HG03095 (cell line): ENCODE measurements at regions not wholly inside any gene's neighbourhood (a gene's known extent, or its start where the extent isn't known, plus 50 kb on each side); places are given as distances from the start of the nearest gene placed in this dataset.

ENCODE experiments used
- ATAC-seq: cut with Tn5 transposase; IDR thresholded peaks from one replicate; pipeline ENCODE4 v1.9.1; 2021; ENCODE audit warnings: moderate library complexity; ENCODE audit not compliant: unreplicated experiment

DNA sequence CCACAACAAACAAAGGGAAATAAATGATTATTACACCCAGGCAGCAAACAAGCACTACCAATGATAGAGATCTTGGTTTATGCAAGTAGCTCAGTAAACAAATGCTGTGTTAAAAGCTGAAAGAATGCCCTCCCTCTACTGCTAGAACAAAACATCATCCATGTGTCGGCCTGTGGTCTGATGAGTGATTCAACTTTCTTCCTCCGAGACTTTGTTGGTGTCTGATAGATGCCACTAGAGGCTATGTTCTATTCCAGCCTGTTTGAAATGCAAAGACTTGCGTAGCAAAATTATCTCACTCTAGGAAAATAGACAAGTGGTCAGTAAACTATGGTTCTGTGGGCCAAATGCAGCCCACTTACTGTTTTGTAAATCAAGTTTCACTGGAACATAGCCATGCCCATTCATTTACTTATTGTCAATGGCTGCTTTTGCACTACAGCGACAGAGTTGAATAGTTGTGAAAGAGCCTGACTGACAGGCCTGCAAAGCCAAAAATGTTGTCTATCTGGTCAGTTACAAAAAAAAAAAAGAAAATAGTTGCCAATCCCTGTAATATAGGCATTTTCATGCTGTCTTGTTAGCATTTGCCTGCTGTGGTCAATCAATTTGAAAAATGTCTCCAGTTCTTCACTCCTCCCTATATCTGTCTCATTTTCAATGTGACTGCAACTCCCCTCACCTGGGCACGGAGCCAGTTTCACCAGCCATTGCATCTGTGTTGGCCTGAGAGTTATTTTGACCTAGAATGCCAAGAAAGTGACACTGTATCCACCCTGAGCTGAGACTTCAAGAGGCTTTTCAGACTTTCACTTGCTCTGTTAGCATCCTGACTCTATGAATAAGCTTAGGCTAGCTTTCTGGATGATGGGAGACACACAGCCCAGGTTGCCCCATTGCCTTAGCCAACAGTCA is 544.6 kb upstream of the BTBD3 start:
- ATAC-seq = no peak

DNA sequence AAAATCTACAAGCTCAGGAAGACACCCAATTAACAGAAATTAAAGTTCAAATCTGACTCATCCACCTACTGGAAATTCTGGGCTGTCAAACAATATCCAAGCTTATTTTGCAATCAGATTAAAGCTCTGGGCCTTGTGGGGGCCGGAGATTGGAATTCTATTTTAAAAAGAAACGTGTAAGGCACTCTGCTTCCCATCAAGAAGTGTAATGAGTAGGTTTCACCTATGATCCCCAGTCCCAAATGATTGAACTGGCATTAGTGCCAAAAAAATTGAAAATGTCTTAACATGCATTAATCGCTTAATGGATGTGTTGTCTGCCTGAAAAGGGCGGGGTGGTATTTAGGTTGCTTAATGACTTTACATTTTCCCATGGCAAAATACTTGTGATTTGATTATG is 542.4 kb upstream of the BTBD3 start:
- no peak for ATAC-seq

- no peak for ATAC-seq
Measured at GRCh38 chr20:11375966-11376365, 541.7 kb upstream of the BTBD3 start.

- no peak for ATAC-seq
Measured at GRCh38 chr20:11376420-11376819, 541.3 kb upstream of the BTBD3 start.

DNA sequence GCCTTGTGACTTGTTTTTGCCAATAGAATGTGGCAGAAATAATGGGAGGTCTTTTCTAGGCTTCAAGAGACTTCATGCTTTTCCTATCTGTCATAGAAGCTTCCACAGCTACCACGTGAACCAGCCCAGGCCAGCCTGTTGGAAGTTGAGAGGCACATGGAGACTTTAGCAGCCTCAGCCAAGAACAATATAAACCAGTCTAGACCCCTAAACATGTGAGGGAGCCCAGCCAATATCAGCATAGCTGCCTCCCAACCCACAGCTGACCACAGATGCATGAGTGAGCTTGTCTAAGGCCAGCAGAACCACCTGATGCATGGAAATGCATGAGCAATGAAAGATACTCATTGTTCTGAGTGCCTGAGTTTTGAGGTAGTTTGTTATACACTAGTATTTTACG is 540.7 kb upstream of the BTBD3 start:
- no peak for ATAC-seq

- no peak for ATAC-seq
Measured at GRCh38 chr20:11377761-11378160, 539.9 kb upstream of the BTBD3 start.

GRCh38 chr20:11378252-11378651 is 539.4 kb upstream of the BTBD3 start:
- ATAC-seq = no peak

GRCh38 chr20:11379257-11380011 is 538.3 kb upstream of the BTBD3 start:
- no peak for ATAC-seq

GRCh38 chr20:11380283-11380682 is 537.4 kb upstream of the BTBD3 start:
- ATAC-seq = no peak

- no peak for ATAC-seq
Measured at GRCh38 chr20:11387189-11387754, 530.4 kb upstream of the BTBD3 start.

DNA sequence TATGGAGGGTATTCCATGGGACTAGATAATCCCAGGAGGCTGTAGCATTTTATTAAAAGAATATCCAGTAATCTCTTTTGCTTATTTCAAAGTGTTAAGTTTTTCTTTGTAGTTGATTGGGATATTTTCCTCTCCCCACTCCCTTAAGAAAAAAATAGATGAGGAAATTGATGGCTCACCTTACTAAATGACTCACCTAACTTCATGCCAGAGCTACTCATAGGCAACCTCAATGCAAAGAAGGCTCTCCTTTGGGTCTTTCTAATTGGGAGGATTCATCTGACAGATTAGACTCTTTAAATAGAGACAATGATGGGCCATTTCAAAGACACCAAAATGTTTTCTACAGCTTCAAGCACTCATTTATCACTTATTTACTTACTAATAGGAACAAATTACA is 528.5 kb upstream of the BTBD3 start:
- no peak for ATAC-seq

GRCh38 chr20:11391591-11391990 is 526.1 kb upstream of the BTBD3 start:
- no peak for ATAC-seq

- no peak for ATAC-seq
Measured at GRCh38 chr20:11394145-11394833, 523.4 kb upstream of the BTBD3 start.

DNA sequence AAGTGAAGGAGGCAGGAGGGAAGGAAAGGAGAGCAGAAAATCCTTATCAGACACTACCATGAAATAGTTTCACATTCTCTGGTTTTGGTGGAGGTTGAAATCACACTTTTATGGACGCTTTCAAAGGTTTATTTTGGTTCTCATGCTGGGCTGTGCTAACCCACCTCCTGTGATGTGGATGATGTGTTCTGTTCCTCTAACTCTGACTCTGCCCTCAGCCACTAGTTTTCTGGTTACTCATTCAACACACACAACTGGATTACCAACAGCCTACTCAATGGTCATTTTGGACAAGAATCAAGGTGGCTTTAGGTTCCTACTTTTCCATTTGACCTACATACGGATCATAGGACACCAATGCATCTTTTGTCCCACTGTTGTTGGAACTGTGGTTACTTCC is 522.1 kb upstream of the BTBD3 start:
- ATAC-seq = no peak

DNA sequence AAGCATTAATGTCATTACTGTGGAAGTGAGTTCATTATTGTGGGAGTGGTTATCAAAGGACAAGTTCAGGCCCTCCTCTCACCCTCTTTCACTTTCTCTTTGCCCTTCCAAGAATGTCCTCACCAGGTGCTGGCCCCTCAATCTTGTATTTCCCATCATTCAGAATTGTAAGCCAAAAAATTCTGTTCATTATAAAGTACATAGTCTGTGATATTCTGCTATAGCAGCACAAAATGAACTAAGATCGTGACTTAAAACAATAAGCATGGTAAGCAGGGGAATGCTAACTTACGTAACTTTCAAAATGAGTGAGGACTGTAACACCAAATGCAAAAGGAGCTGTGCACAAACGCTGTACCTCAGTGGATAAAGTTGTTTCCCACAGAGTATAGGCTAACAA is 515.7 kb upstream of the BTBD3 start:
- ATAC-seq = peak; percentile 63

GRCh38 chr20:11403711-11404110 is 514.0 kb upstream of the BTBD3 start:
- ATAC-seq = no peak

DNA sequence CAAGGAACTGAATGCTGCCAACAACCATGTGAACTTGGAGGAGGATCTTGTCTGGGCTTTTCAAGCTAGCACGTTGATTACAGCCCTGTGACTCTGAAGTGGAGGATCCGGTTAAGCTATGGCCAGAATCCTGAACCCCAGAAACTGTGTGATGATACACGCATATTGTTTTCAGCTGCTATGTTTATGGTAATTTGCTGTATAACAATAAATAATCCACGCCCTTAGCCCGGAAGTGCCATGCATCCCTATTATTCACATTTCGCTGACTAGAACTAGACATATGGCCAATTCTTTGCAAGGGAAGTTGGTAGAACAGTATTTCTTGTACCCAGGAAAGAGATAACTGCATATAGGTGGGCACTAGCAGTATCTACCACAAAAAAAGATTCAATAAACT is 510.8 kb upstream of the BTBD3 start:
- no peak for ATAC-seq

DNA sequence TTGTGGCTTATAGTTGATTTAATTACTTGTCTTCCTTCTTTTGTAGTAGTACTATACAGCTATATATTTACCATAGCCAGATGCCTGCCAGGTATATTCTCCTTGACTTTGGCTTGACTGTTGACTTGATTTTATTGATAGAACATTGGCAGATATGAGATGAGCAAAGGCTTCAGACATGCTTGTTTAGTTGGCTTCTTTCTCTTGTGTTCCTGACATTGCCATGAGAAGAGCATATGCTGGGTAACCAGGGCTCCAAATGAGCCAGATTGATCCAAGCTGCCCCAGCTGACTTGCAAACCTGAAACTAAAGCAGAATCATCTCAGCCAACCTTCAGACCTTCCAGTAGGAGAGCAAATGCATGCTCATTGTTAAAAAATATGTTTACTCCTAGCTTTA is 508.1 kb upstream of the BTBD3 start:
- no peak for ATAC-seq

- no peak for ATAC-seq
Measured at GRCh38 chr20:11411765-11412164, 505.9 kb upstream of the BTBD3 start.

DNA sequence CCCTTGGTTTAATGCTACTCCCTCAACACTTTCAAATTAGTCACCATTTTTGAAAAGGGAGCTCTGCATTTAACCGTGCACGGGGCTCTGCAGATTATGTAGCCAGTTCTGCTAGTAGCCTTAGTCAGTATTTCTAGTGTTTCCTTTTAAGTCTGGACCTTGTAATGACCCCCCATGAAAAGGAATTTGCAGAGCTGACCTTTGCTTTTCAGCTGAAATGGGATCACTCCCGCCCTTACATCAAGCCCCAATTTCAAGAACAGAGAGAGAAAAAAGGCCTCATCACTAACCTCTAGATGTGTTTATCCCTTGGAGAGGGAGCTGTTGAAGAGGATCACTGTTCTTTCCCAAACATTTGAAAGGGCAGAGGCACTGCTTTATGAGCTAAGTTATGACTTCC is 490.7 kb upstream of the BTBD3 start:
- ATAC-seq = no peak

- no peak for ATAC-seq
Measured at GRCh38 chr20:11429168-11429567, 488.5 kb upstream of the BTBD3 start.
